Fibroblast of upper back skin (primary cell): ENCODE measurements at regions not wholly inside any gene's neighbourhood (a gene's known extent, or its start where the extent isn't known, plus 50 kb on each side); places are given as distances from the start of the nearest gene placed in this dataset.
"Not testable (repeated sequence)": the region's sequence is repeated elsewhere in the genome, so short reads cannot be mapped to it uniquely, and the experiment has no call there.

ENCODE experiments used
- DNase-seq: peaks from one replicate; pipeline ENCODE4 v3.0.0-alpha.2; 2013

DNA sequence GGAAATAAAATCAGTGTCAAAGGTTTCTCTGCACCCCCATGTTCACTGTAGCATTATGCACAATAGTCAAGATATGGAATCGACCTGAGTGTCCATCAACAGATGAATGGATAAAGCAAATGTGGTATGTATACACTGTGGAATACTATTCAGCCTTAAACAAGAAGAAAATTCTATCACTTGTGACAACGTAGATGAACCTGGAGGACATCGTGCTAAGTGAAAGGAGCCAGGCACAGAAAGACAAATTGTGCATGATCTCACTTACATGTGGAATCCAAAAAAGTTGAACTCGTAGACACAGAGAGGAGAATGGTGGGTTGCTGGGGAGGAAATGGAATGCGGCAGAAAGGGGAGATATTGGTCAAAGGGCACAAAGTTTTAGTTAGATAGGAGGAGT, 136.3 kb upstream of the ESR1 start:
- DNase-seq: no peak

DNA sequence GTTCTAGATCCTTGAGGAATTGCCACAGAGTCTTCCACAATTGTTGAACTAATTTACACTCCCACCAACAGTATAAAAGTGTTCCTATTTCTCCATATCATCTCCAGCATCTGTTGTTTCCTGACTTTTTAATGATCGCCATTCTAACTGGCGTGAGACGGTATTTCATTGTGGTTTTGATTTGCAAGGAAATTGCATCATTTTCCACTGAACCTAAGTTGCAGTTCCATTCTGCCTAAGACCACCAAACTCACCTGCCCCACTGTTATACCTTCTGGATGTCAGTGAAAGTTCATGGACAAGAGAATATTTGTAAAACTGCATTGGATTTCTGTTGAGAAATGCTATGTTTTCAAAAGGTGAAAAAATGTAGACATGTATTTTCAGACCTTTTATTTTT, 132.9 kb upstream of the ESR1 start:
- no peak for DNase-seq

DNA sequence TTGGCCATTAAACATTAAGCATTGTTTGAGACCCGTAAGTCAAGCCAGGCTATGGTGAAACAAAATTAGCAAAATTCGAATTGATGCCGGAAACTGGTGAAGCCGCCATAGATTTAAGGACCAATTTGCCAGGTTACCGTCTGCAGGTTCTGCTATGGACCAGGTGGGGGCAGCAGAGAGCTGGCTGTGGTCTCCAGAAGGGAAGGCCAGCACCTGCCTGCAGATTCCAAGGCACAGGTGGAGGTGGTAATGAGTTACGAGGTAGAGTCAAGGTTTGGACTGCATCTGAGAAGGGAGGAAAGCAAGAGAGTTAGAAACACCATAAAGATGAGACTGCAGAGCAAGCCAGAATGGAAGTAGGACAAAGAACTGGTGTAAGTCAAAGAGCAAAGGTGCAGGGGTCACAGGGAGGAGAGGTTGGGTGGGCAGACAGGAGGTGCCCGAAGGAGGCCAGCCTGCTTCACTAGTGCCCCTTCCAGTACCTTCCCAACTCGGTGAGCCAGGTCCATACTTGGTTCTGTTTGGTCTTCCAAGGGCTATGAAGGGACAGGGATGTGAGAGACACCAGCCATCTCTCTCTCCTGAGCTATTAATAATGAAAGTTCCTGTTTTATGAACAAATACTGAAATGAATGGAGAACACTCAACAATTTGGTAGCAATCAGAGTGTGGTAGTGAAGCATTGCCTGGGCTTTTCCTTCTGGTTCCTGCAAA, 131.6 kb upstream of the ESR1 start:
- DNase-seq: peak; percentile 19

DNA sequence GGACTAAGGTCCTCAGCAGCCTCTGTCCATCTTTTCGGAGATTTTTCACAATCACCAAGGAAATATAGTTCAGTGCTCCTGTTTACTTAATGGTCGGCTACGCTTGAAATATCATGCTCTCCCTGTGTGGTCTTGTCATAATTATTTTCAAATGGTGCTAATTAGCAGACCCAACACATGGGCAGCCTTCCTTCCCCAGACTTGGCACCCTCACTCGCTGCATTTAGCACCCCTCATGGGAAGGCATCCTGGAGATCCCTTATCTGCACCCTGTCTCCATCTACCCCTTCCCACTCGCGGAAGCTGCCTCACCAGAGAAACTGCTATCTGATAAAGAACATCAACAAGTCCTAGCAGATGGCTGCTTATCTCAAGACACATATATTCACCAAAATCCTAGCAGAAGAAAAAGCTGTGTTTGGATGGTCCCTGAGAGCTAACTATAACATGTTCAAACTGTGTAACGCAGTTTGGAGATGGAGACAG, 131.0 kb upstream of the ESR1 start:
- DNase-seq: no peak

DNA sequence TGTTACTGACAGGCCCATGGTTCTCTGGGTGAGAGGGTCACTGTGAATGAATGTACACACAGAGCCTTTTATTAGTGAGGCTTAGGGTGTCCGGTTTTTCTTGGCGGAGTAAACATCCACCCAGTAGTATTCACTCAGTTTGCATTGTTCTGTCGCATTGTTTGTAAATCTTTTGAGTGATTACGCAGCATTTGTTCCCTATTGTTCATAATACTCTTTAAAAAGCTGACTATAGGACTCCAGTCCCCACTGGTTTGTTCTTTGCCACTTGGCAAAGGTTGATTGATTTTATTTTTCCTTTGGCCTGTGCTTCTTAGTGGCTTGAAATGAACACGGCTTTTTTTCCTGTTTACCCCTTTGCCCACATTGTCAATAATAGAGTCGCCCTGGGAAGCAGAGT, 130.1 kb upstream of the ESR1 start:
- no peak for DNase-seq

DNA sequence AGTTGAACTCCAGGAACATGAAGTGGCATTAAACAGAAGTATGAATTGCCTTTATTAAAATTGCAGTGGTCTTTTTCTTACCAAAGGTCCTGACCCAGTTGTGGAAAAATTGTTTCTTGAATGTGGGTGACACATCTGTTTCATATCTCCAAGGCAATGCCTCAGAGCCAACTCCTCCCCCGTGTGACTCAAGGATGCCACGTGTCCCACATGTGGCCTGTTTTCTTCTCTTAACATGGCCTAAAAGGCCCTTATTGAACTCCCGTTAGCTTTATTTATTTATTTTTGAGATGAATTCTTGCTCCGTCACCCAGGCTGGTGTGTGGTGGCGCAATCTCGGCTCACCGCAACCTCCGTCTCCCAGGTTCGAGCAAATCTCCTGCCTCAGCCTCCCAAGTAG, 128.4 kb upstream of the ESR1 start:
- peak; percentile 46 for DNase-seq

DNA sequence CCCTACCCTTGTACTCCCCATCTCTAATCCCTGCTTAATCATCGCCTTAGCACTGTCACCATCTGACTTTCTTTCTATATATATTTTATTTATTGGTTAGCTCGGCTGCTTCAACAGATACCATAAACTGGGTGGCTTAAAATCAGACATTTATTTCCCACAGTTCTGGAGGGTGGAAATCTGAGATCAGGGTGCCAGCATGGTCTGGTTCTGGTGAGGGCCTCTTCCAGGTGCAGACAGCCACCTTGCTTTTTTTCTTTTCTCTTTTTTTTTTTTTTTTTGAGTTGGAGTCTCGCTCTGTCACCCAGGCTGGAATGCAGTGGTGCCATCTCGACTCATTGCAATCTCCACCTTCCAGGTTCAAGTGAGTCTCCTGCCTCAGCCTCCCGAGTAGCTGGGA, 127.5 kb upstream of the ESR1 start:
- DNase-seq: no peak

DNA sequence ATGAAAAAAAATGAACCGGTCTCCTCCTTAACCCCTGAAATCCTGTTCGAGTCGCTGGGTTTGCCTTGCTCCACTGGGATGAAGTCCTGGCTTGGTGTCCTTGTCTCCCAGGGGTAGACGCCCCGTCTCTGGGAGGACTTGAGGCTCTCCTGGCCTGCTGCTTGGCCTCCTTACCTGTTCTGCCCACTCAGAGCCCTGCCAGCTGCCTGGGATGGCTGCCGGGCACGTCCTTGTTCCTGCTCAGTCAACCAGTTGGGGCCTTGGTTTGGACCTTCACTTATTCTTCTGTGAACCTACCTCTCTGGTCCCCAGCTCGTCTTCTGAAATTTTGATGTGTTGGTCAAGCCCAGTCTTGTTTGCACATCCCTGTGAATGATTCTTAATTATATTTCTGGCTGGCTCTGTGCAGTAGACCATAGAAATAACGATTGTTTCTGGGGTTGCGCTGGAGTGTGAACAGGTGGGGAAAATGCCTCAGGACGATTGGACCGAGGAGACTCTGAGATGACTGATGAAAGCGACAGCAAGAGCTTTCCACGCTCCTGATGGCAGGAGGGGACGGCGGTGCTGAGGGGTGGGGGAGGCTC, 126.5 kb upstream of the ESR1 start:
- no peak for DNase-seq

DNA sequence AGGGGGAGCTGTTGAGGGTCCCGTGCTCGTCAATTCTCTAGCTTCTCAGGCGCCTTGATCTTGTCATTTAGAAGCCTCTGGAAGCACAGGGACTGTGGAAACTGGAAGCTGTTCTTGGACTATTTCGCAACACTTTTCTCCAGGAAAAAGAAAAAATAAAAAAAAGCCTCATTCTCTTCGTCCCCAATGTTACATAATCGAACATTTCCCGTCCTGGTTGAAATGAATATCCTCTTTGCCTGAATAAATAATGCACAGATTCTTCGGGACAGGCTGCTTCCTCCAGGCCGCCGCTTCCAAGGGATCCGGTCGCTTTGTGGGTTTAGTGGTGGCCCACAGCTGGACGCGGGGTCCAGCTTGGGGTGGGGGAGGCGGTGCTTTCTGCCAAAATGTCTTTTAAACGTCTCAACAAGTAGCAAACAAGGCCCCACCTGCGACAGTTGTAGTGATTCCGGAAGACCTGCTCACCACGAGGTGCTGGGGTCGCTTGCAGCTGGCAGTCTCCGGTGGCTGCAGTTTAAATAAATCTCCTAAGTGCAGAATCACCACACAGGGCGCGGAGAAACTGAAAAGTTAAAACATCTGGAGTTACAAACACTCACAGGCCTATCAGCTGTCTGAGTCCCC, 125.9 kb upstream of the ESR1 start:
- peak; percentile 21 for DNase-seq

DNA sequence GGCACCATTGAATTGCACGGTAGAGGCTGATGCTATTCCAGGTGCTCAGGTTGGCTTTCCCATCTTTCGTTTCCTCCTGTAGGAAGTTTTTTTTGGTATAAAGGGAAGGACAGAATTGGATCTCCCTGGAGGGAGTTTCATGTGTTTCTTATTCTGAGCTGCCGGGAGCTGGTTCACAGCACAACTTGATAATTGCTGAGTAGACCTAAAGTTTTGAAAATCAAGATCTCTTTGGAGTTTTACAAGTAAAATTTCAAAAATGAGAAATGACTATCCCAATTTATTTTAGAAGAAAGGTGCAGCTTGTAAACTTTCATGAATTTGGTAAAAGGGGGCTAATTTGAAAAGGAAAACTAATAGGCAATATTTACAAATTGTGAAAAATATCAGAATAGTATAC, 125.2 kb upstream of the ESR1 start:
- no peak for DNase-seq

DNA sequence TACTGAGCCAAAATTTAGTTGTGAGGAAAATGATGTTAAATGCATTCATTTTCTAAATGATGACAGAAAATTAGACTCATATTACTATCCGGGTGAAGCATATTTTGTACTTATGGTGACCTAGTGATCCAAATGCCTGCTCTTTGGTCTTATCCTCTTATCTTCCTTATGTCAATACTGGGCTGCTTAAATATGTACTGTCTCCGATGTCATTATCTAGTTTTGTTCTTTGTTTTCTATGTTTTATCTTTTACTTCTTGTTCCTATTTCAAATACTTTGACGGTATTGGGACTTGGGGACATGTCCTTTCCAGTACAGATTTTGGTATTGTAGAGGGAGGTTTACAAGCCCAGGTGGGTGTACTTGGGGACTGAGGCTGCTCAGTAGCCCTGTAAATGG, 124.6 kb upstream of the ESR1 start:
- DNase-seq: no peak

DNA sequence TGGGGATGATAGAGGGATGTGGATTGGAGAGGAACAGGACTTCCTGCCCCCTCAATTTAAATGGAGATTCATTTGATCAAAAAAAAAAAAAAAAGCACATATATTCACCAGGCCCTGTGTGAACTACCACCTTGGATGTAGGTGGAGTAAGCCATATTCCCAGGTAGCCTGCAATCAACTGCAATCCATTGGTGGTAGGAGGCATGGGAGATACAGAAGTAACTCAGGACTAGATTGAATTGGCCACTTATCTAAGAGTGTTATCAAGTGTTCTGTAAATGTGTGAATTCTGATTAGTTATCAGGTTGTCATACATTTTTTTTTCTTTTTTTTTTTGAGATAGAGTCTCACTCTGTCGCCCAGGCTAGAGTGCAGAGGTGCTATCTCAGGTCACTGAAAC, 124.1 kb upstream of the ESR1 start:
- DNase-seq: no peak

DNA sequence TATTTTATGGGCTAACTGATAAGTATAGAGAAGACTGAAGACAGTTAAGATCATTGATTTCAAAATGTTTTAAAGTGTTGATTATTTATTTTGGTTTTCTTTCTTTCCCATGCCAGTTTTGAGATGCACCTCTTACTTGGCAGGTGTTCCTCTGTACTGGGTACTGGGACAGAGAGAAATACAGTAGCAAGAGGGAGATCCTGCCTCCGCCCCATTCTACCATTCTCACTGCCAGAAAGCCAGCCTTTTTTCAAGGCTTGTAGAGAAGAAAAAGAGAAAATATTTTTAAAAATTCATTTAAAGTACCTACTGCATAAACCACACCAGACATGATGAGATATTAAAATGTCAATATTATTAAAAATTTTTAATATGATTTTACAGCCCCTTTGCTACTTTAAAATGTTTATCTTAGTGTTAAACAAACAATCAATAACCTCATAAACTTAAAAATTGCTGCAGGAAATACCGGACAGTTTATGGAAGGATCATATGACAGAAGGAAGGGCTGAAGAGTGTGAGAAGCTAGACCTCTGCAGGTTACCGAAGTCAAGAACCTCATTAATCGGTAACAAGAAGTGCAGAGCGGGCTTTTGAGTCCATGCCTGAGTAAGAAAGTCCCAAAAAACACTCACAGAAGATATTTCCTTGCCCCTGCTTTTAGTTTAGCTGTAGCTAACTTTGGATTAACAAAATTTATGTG, 117.8 kb upstream of the ESR1 start:
- DNase-seq: no peak

DNA sequence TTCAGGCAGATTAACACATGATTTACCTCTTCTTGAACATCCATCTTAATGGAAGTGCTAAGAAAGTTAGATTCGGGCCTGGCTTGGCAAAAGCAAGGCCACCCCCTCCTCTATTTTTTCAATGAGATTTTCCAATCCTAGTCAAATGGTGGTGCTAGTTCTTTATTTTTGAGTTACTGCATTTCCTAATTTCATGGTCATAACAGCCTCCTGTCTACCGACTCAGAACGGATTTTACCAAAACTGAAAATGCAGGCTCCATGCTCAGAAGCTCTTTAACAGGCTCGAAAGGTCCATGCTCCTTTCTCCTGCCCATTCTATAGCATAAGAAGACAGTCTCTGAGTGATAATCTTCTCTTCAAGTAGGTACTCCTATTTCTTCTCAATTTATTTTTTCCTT, 117.2 kb upstream of the ESR1 start:
- no peak for DNase-seq

DNA sequence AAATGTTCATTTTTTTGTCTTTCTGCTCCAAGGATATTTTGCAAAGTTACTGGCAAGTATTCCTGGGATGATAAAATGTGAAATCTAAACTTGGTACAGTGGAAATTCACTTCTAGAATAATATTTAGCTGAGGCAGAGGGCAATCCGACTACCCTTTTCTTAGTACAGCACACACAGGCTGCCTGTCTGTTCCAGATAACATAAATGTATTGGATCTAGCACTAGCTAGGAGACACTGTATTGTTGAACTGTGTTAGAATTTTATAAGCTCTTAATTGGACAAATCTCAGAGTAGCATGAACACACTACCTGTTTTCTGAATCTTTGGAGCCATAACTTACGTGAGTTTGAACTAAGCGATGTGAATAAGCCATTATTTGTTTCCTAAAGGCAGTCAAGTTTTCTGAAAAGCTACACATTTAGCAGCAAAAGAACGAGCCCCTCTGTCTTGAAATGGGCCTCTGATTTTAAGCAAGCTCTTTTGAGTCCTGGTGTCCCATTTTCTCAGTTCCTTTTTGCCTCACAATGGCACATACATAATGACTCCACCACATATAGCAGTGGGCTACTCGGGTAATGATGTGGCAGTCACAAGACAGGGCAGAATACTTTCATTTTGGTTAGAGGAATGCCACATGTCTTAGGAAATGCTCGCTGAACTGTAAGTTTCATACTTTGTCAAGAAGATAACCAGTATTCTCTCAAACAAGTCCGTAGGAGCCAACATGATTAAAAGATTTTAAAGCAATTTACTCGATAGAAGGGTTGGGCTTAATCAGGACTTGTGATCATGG, 116.5 kb upstream of the ESR1 start:
- DNase-seq: no peak

DNA sequence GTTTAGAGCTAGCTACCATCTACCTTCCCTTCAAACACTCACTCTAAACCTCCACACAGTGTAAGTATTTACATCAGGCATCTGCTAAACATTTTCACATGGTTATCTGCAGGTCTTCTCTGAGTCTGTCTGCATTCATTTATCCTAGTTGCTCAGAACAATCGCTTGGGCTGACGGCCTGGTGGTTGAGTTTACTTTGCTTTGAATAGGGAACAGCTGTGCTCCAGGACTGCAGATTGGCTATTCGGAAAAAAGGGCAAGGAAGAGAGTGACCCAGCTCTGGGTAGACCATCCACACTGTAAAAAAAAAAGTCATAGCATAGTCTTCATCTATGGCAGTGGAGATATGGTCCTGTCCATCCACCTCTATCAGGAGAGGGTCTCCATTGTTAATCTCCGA, 115.3 kb upstream of the ESR1 start:
- no peak for DNase-seq

DNA sequence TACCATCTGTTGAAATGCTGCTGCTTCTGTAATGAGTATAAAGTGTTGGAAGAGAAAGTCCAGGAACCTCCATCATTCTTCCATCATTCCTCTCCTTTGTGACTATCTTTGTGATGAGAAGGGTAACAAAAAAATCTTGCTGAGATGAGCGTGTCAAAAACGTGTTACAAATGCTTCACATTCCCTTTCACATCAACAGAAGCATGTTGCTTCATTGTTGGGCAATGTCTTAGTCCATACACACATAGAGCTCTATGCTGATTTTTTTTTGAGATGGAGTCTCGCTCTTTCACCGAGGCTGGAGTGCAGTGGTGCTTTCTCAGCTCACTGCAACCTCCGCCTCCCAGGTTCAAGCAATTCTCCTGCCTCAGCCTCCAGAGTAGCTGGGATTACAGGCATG, 114.1 kb upstream of the ESR1 start:
- DNase-seq: no peak

DNA sequence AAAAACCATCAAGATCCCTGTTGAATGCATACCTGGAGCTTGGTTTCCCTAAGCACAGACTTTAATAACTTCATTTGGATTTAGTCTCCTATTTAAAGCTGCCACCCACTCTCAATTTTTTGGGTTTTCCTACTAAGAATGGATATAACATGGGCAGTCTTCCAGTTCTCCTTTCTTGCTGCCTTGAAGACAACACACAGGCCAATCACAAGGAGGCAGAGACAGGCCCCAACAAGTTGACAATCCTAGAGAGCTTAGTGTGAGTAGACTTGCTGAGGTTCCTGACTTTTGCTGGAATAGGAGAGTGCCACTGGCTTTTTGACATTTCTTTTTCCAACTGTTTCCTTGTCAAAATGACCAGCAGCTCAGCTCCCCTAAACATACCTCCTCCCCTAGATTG, 112.3 kb upstream of the ESR1 start:
- no peak for DNase-seq

DNA sequence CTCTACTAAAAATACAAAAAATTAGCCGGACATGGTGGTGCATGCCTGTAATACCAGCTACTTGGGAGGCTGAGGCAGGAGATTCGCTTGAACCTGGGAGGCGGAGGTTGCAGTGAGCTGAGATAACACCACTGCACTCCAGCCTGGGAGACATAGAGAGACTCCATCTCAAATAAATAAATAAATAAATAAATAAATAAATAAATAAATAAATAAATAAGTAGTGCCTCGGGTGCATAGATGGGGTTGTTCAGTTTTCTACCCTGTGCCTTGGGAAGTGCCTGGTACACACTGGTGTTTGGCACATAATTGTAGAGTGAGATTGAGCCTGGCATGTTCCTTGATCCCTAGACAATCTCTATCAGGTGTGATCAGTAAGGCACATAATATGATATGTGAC, 111.2 kb upstream of the ESR1 start:
- not testable (repeated sequence) for DNase-seq

DNA sequence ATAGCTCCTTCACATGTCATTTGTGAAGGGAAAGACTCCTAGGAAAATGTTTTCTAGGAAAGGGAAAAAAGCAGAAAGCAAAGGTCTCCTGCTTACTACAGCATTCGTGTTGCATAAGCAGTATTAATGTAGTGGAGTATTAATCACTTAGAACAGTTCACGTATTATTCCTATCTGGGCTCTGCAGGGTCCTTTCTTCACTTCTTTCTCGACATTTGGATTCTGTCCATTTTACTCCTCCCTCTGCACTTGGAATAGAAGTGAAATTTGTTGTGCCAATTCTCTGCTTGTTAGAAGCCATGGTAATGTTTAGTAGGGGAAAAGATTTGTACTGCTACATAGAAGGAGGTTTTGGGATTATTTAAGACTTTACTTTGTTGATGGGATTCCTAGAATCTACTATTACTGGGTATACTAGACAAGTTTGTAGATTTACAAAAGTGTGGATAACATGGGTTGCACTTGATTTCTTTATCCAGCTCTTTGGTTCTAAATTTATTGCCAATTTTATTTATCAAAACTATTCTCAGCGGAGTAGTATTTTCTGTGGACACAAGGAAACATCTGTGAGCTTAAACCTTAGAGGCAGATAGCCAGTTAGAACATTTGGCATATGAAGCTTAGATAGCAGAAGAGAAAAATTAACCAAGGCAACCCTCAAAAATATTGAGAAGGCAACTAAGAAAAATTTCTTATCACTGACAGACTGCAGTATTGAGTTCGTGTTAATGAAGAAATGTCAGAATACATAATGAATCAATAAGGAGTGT, 108.4 kb upstream of the ESR1 start:
- no peak for DNase-seq

DNA sequence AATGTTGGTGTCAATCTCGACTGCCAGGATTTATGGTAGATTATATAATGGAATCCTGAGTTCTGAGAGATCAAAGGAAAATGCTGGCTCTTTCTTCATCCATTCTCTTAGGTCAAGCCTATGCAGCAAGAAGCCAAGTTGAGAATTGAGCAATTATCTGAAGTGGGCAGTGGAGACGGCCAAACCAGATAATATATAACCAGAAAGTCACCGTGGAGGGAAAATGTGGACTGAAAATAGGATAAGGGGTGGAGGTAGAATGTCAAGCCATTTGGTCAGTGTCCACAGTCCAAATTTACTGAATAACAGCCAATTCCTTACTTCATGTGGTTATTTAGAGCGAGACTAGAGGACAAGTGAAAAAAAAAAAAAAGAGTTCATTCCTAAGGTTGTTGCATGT, 107.8 kb upstream of the ESR1 start:
- DNase-seq: no peak

DNA sequence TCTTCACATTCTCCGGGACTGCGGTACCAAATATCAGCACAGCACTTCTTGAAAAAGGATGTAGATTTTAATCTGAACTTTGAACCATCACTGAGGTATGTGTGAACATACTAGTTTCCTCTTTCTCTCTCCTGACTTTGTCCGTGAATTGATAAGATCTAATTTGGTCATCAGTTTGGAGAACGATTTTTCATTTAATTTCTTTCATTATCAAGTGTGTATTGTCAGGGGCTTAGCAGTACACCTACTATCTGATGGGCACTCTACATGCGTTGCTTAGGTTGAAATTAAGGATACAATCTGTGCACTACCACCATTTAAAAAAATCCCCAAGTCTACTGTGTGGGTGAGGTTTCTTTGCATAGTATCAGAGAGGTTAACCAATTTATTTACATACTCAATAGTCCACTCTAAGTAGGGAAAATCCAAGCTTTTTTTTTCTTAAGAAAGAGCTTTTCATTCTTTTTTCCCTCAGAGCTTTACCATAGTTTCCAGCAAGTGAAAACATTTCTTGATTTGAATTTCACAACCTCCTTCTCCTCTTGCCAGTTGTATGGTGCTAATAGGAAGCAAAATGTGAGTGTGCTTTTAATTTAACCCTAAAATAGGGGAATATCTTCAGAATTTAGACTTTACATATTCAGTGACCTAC, 105.4 kb upstream of the ESR1 start:
- DNase-seq: no peak
